GM21515 (cell line): ENCODE measurements at regions not wholly inside any gene's neighbourhood (a gene's known extent, or its start where the extent isn't known, plus 50 kb on each side); places are given as distances from the start of the nearest gene placed in this dataset.

Experiments used
- ATAC-seq: cut with Tn5 transposase; IDR thresholded peaks from one replicate; pipeline ENCODE4 v1.9.1; 2021; ENCODE audit not compliant: unreplicated experiment

DNA sequence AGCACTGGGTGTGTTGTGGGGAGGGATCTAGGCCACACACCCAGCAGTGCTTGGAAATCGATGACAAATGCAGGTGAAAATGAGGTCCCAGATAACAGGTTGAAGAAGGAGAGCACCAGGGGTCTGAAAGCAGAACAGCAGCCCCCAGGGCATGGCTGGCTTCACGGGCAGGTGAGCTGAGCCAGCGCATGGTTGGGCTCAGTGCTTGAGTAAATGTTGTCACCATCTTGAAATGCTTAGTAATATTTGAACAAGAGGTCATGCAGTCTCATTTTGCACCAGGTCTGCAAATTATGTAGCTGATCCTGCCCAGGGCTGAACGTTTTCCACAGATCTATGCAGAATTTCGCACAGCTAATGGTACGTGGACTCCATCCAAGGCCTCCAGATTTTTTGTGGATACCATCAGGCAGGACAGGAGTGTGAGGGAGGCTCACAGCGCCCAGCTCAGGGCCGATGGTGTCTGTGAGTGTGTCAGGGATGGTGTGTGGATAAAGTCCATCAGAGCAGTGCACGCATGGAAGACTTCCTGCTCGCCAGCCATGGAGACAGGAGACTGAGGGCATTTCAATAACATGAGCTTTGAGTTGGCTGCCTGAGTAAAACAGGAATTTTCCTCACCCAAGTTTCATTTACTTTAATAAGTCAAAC is 53.1 kb upstream of the SNX9 start:
- ATAC-seq: no peak

DNA sequence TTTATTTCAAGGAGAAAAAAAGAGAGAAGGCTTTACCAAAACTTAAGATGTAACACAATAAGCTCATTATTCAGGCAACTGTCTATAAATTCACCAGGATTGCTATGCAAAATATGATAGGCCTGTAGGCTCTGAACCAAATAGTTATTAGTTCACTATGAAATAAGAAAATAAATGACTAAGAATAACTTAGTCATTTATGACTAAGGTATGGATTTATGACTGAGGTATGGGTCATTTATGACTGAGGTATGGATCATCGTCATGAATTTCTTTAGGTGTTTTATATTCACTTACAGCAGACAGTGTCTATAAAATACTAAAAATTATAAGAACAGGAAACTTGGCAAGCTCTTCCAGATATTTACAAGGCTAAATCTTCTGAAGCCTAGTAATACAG is 52.1 kb upstream of the SNX9 start:
- ATAC-seq: no peak

DNA sequence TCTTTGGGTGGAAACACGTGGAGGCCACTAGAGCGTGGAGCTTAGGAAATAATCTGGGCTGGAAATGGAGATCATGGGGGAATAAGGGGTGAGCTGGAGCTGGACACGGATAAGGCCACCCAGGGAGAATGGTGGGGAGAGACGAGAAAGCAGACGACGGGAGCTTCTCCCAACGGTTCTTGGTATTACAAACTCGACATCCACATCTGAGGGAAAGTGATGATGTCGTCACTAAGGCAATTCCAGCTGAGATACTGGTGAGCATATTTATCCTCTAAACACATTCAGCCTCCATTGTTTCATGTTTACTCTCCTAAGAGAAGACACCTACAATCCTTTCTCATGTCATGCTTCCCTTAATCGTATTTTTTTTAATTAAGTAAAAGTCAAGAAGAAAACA is 50.2 kb upstream of the SNX9 start:
- no peak for ATAC-seq
